ENCODE measurements at regions not wholly inside any gene's neighbourhood (a gene's known extent, or its start where the extent isn't known, plus 50 kb on each side); places are given as distances from the start of the nearest gene placed in this dataset.

GRCh38 chr6:44649365-44650025 lies 262.0 kb downstream of the CDC5L start:
- no peak for ATAC-seq
- H3K4me1 ChIP-seq (ENCODE audit: control insufficient read depth, insufficient read depth, low read length), result no peaks in the 10 kb centered on the region; the same call in 1 of the 2 replicates
- POLR2A ChIA-PET, result no interaction called here
- in situ Hi-C loops (cut with HindIII; ENCODE audit: low pct_unique_long_range_greater_than_20kb, low sequenced_read_pairs) (no loop called here), intact Hi-C loops (cut with micrococcal nuclease; ENCODE audit: unreplicated experiment) (loop anchor here (10.0 kb wide), 1 partner anchor 735 kb away; no protein-coding TSS in a partner anchor)
- H3K27me3 ChIP-seq (ENCODE audit: control insufficient read depth, insufficient read depth, low read length), result no peaks in the 10 kb centered on the region
- no peak overlapping the region for H3K27ac ChIP-seq (ENCODE audit: low read length)
- TF ChIP-seq TCF7L2 (IDR thresholded peaks at IDR 0.05; ENCODE audit: low read depth, low read length), result no peak
- TF ChIP-seq CTCF (IDR thresholded peaks at IDR 0.05), result no peak
- TF ChIP-seq SIN3A (IDR thresholded peaks at IDR 0.05; ENCODE audit: borderline replicate concordance, insufficient read depth, low read depth, low read length), result no peak
- TF ChIP-seq REST (IDR thresholded peaks at IDR 0.05; ENCODE audit: insufficient read depth in 1 of 2, low read depth in 2 of 2, low read length in 1 of 2), result no peak
- TF ChIP-seq POLR2AphosphoS5 (IDR thresholded peaks at IDR 0.05; ENCODE audit: low read depth, low read length), result no peak
- no peak overlapping the region for H3K4me3 ChIP-seq (ENCODE audit: low read depth in 2 of 2, low read length in 2 of 2)
- no TSS peak for BruUV-seq (replicated peaks)
- H3K36me3 ChIP-seq (ENCODE audit: control insufficient read depth, insufficient read depth, low read length), result no peaks in the 10 kb centered on the region
- no peaks in the 10 kb centered on the region for H3K9me3 ChIP-seq (ENCODE audit: control insufficient read depth, insufficient read depth, low read depth, low read length)
- no peak for DNase-seq (ENCODE audit: low read depth, low spot score)
- CTCF ChIA-PET, result interaction anchor here (1.0 kb wide), 1 partner anchor 174 kb away, joined by 3 read pairs; no protein-coding TSS in a partner anchor

GRCh38 chr6:44650495-44650894 lies 263.0 kb downstream of the CDC5L start:
- Histone ChIP-seq H3K9me3 (ENCODE audit: control insufficient read depth, insufficient read depth, low read depth, low read length) (no peaks in the 10 kb centered on the region), H3K27ac (ENCODE audit: low read length) (no peak overlapping the region), H3K4me1 (ENCODE audit: control insufficient read depth, insufficient read depth, low read length) (no peaks in the 10 kb centered on the region; the same call in 1 of the 2 replicates), H3K4me3 (ENCODE audit: low read depth in 2 of 2, low read length in 2 of 2) (no peak overlapping the region), H3K36me3 (ENCODE audit: control insufficient read depth, insufficient read depth, low read length) (no peaks in the 10 kb centered on the region), H3K27me3 (ENCODE audit: control insufficient read depth, insufficient read depth, low read length) (no peaks in the 10 kb centered on the region)
- TF ChIP-seq POLR2AphosphoS5 (IDR thresholded peaks at IDR 0.05; ENCODE audit: low read depth, low read length) (no peak), REST (IDR thresholded peaks at IDR 0.05; ENCODE audit: insufficient read depth in 1 of 2, low read depth in 2 of 2, low read length in 1 of 2) (no peak), TCF7L2 (IDR thresholded peaks at IDR 0.05; ENCODE audit: low read depth, low read length) (no peak), CTCF (IDR thresholded peaks at IDR 0.05) (no peak), SIN3A (IDR thresholded peaks at IDR 0.05; ENCODE audit: borderline replicate concordance, insufficient read depth, low read depth, low read length) (no peak)
- DNase-seq (ENCODE audit: low read depth, low spot score), result no peak
- no TSS peak for BruUV-seq (replicated peaks)
- POLR2A ChIA-PET, result no interaction called here
- intact Hi-C loops (cut with micrococcal nuclease; ENCODE audit: unreplicated experiment) (loop anchor here (10.0 kb wide), 1 partner anchor 734 kb away; no protein-coding TSS in a partner anchor), in situ Hi-C loops (cut with HindIII; ENCODE audit: low pct_unique_long_range_greater_than_20kb, low sequenced_read_pairs) (no loop called here)
- no peak for ATAC-seq
- CTCF ChIA-PET, result no interaction called here
